ENCODE measurements at regions not wholly inside any gene's neighbourhood (a gene's known extent, or its start where the extent isn't known, plus 50 kb on each side); places are given as distances from the start of the nearest gene placed in this dataset.

GRCh38 chr22:48744283-48744641 is 1083.4 kb downstream of the BRD1 start:
- no peak for TF ChIP-seq CTCF (IDR thresholded peaks at IDR 0.05; ENCODE audit: low read depth, low read length)
- TF ChIP-seq POLR2A (IDR thresholded peaks at IDR 0.05; ENCODE audit: extremely low read depth, insufficient read length) = no peak
- TF ChIP-seq MYC (IDR thresholded peaks at IDR 0.05; ENCODE audit: low read depth, low read length) = no peak
- TF ChIP-seq MAX (IDR thresholded peaks at IDR 0.05; ENCODE audit: low read depth, low read length) = no peak

All from NB4 (cell line).